PC-3 (cell line): ENCODE measurements at regions not wholly inside any gene's neighbourhood (a gene's known extent, or its start where the extent isn't known, plus 50 kb on each side); places are given as distances from the start of the nearest gene placed in this dataset.
A peak's percentile ranks its signal among the peaks of the same experiment; 100 is the strongest.
"Not testable (repeated sequence)": the region's sequence is repeated elsewhere in the genome, so short reads cannot be mapped to it uniquely, and the experiment has no call there.

Experiments used
- ATAC-seq: fragments of 200-7000 bp; cut with Tn5 transposase; 2 replicates; pipeline ENCODE4 v1.9.1; 2020; ENCODE audit warnings: mild to moderate bottlenecking, moderate library complexity
- BruUV-seq: library from RNA; stranded (reverse); fragments of 400-500 nt; replicated peaks from 2 replicates; lab custom pipeline; 2021; lab: Mats Ljungman, UMichigan
- CTCF ChIA-PET: fragments of 300-600 bp; sonication (Branson Sonifier 250); formaldehyde crosslinking; loops from one replicate; lab custom pipeline; 2022; ENCODE audit warnings: antibody characterized with exemption; lab: Charles Lee
- POLR2A ChIA-PET: fragments of 300-600 bp; sonication (Branson Sonifier 250); formaldehyde crosslinking; loops from one replicate; lab custom pipeline; 2022; ENCODE audit warnings: antibody characterized with exemption; ENCODE audit not compliant: unreplicated experiment; lab: Charles Lee
- DNase-seq: peaks from one replicate; pipeline ENCODE4 v3.0.0-alpha.2; 2015
- H2AFZ ChIP-seq: fragments of 300-600 bp; sonication (generic); 2 replicates; pipeline ENCODE4 v1.6.0; 2016; ENCODE audit warnings: antibody characterized with exemption, low read length
- H3F3A ChIP-seq: fragments of 300-600 bp; sonication (generic); one replicate; pipeline ENCODE4 v1.6.0; 2017; ENCODE audit warnings: antibody characterized with exemption, low read length, control low read depth, mild to moderate bottlenecking; ENCODE audit not compliant: unreplicated experiment
- H3K27ac ChIP-seq: fragments of 300-600 bp; sonication (generic); 2 replicates; pipeline ENCODE4 v1.5.1; 2016; ENCODE audit warnings: mild to moderate bottlenecking, low read length
- H3K27me3 ChIP-seq: fragments of 300-600 bp; sonication (generic); 2 replicates; pipeline ENCODE4 v1.6.1; 2016; ENCODE audit warnings: low read length, mixed read lengths
- H3K36me3 ChIP-seq: fragments of 300-600 bp; sonication (generic); 2 replicates; pipeline ENCODE4 v1.6.1; 2016; ENCODE audit warnings: low read depth, mixed run types, low read length, mixed read lengths
- H3K4me1 ChIP-seq: fragments of 300-600 bp; sonication (generic); 2 replicates; pipeline ENCODE4 v1.5.1; 2016; ENCODE audit warnings: low read length; ENCODE audit not compliant: insufficient read depth
- H3K4me2 ChIP-seq: fragments of 300-600 bp; sonication (generic); 2 replicates; pipeline ENCODE4 v1.6.0; 2016; ENCODE audit warnings: low read length
- H3K4me3 ChIP-seq: fragments of 300-600 bp; sonication (generic); 2 replicates; pipeline ENCODE4 v1.5.1; 2016; ENCODE audit warnings: mild to moderate bottlenecking, low read length, mixed read lengths
- H3K79me2 ChIP-seq: fragments of 300-600 bp; sonication (generic); 2 replicates; pipeline ENCODE4 v1.6.1; 2017; ENCODE audit warnings: low read length, mixed read lengths
- H3K9ac ChIP-seq: fragments of 300-600 bp; sonication (generic); 2 replicates; pipeline ENCODE4 v1.6.0; 2016; ENCODE audit warnings: mild to moderate bottlenecking, low read length
- H3K9me2 ChIP-seq: fragments of 300-600 bp; sonication (generic); replicated peaks from 2 replicates; pipeline ENCODE4 v1.6.1; 2016; ENCODE audit warnings: mixed run types, low read length, mixed read lengths
- H3K9me3 ChIP-seq: fragments of 300-600 bp; sonication (generic); 2 replicates; pipeline ENCODE4 v1.6.1; 2016; ENCODE audit warnings: low read length, mixed read lengths
- H4K20me1 ChIP-seq: fragments of 300-600 bp; sonication (generic); 2 replicates; pipeline ENCODE4 v1.6.1; 2016; ENCODE audit warnings: low read length, mixed read lengths
- EZH2 ChIP-seq: fragments of 300-600 bp; sonication (generic); IDR thresholded peaks from one replicate; pipeline ENCODE4 v1.6.1; 2017; ENCODE audit warnings: antibody characterized with exemption, mild to moderate bottlenecking, low read length; ENCODE audit not compliant: unreplicated experiment
- EZH2phosphoT487 ChIP-seq: fragments of 300-600 bp; sonication (generic); IDR thresholded peaks from 2 replicates; pipeline ENCODE4 v1.6.1; 2018; ENCODE audit warnings: mild to moderate bottlenecking, antibody characterized with exemption, low read length, borderline replicate concordance
- intact Hi-C: fragments of 100-400 bp; cut with micrococcal nuclease; formaldehyde crosslinking; loops from 2 replicates; pipeline ENCODE4 v1.9.0; 2023
- TF ChIP-seq, protein P1 (sequence below): fragments of 300-600 bp; sonication (generic); conservative IDR thresholded peaks from 2 replicates; pipeline ENCODE4 v1.5.1; 2017; ENCODE audit warnings: antibody characterized with exemption, low read depth, mild to moderate bottlenecking, low read length

DNA sequence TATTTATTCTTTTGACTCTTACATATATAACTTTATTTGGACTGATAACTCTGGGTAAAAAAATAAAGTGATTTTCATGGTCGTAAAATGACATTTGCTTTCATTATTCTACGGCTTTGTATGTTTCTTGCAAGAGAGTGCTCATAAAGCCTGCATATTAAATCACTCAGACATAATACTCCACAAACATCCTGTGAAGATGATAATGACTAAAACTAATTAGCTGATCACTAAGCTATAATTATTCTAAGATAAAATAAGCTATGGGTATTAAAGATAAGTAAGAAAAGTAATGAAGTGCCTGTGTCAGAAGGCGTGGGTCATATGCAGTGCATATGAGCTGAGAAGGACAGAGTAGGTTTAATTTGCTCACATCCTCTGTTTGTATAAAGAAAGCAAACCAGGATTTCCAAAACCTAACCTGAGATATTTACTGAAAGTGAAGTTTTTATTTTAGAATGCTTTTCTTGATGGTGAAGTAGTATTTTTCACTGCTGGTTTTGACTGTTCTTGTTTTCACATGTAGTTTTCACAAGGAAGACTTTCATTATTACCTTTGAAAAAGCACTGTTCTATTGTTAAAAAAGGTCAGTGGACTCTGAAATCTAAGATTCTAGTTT is 278.8 kb downstream of the AMY1C start:
- ATAC-seq, result no peak
- no peak for DNase-seq
- no peak overlapping the region for H3K9ac ChIP-seq
- no peaks in the 10 kb centered on the region for H3K36me3 ChIP-seq
- no peak overlapping the region for H3K27ac ChIP-seq
- H3K4me2 ChIP-seq, result peak overlapping the region; percentile 20
- ChIA-PET CTCF (no interaction called here), POLR2A (no interaction called here)
- no peaks in the 10 kb centered on the region for H3K4me1 ChIP-seq
- H3K27me3 ChIP-seq, result peaks cover 20% of the 10 kb centered on the region
- no TSS peak for BruUV-seq
- no peaks in the 10 kb centered on the region for H3K9me3 ChIP-seq
- intact Hi-C loops, result no loop called here
- H3K79me2 ChIP-seq, result no peaks in the 10 kb centered on the region
- TF ChIP-seq, protein P1, sequence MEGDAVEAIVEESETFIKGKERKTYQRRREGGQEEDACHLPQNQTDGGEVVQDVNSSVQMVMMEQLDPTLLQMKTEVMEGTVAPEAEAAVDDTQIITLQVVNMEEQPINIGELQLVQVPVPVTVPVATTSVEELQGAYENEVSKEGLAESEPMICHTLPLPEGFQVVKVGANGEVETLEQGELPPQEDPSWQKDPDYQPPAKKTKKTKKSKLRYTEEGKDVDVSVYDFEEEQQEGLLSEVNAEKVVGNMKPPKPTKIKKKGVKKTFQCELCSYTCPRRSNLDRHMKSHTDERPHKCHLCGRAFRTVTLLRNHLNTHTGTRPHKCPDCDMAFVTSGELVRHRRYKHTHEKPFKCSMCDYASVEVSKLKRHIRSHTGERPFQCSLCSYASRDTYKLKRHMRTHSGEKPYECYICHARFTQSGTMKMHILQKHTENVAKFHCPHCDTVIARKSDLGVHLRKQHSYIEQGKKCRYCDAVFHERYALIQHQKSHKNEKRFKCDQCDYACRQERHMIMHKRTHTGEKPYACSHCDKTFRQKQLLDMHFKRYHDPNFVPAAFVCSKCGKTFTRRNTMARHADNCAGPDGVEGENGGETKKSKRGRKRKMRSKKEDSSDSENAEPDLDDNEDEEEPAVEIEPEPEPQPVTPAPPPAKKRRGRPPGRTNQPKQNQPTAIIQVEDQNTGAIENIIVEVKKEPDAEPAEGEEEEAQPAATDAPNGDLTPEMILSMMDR, result no peak
- TF ChIP-seq EZH2phosphoT487 (no peak), EZH2 (no peak)
- no peaks in the 10 kb centered on the region for H4K20me1 ChIP-seq
- H3K9me2 ChIP-seq, result no peaks in the 10 kb centered on the region
- H3K4me3 ChIP-seq, result peak overlapping the region; percentile 10
- no peaks in the 10 kb centered on the region for H3F3A ChIP-seq
- no peak overlapping the region for H2AFZ ChIP-seq

DNA sequence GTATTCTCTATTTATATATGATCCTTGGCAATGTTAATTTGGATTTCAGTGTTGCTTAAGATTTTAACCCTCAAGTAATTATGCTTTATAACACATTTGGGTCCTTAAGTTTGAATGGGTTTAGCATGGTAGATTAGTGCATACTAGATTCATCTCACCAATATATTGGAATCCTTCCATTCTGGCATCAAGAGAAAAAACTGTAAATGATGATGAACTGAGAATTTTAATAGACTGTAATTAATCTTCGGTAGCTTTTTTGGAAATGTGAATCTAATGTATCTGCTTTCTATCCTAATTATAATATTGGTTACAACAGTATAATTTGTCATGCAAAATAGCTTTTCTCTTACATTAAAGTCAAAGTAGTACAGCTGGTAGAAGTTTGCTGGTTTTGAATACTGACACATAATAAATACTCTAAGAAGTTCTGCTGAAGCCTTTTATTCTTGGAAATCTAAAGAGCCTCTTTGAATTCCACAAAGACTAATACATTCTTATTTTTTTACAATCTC is 279.8 kb downstream of the AMY1C start:
- BruUV-seq, result no TSS peak
- CTCF ChIA-PET, result no interaction called here

DNA sequence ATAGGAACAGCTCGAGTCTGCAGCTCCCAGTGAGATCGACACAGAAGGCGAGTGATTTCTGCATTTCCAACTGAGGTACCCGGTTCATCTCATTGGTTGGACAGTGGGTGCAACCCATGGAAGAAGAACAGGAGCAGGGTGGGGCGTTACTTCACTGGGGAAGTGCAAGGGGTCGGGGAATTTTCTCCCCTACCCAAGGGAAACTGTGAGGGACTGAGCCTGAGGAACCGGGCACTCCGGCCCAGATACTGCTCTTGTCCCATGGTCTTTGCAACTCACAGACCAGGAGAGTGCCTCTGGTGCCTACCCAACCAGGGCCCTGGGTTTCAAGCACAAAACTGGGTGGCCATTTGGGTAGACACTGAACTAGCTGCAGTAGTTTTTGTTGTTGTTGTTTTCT is 307.1 kb downstream of the AMY1C start:
- TF ChIP-seq EZH2, result no peak
- no peak for TF ChIP-seq EZH2phosphoT487
- TF ChIP-seq, protein P1, result no peak
- no TSS peak for BruUV-seq
- no peaks in the 10 kb centered on the region for H3K9me3 ChIP-seq
- H3K4me3 ChIP-seq, result no peak overlapping the region
- DNase-seq (no peak), ATAC-seq (no peak)
- peak overlapping the region; percentile 60 for H3K4me2 ChIP-seq
- no peaks in the 10 kb centered on the region for H3K79me2 ChIP-seq
- H3K4me1 ChIP-seq, result peaks cover 14% of the 10 kb centered on the region
- no peaks in the 10 kb centered on the region for H3F3A ChIP-seq
- H3K27ac ChIP-seq, result 0 out of 2 replicates have a peak overlapping the region, but pooled peaks have one; percentile 14
- H3K9me2 ChIP-seq, result no peaks in the 10 kb centered on the region
- peak overlapping the region; percentile 65 for H2AFZ ChIP-seq
- no peak overlapping the region for H3K9ac ChIP-seq
- POLR2A ChIA-PET, result no interaction called here
- intact Hi-C loops, result no loop called here
- CTCF ChIA-PET, result no interaction called here
- no peaks in the 10 kb centered on the region for H3K27me3 ChIP-seq
- H4K20me1 ChIP-seq, result no peaks in the 10 kb centered on the region
- no peaks in the 10 kb centered on the region for H3K36me3 ChIP-seq

More for the DNA sequence above, 279.8 kb downstream of the AMY1C start:
- no peak overlapping the region for H3K4me2 ChIP-seq
- H3K27me3 ChIP-seq, result peaks cover 20% of the 10 kb centered on the region
- POLR2A ChIA-PET, result no interaction called here
- no peaks in the 10 kb centered on the region for H4K20me1 ChIP-seq
- no peaks in the 10 kb centered on the region for H3K9me3 ChIP-seq
- no peak overlapping the region for H3K4me3 ChIP-seq
- TF ChIP-seq EZH2phosphoT487 (no peak), EZH2 (no peak)
- TF ChIP-seq, protein P1, result no peak
- intact Hi-C loops, result no loop called here
- H3K4me1 ChIP-seq, result no peaks in the 10 kb centered on the region
- no peaks in the 10 kb centered on the region for H3K36me3 ChIP-seq
- no peak overlapping the region for H3K9ac ChIP-seq
- no peak for DNase-seq
- H3K27ac ChIP-seq, result no peak overlapping the region
- no peaks in the 10 kb centered on the region for H3F3A ChIP-seq
- no peaks in the 10 kb centered on the region for H3K9me2 ChIP-seq
- H3K79me2 ChIP-seq, result no peaks in the 10 kb centered on the region
- ATAC-seq, result no peak
- no peak overlapping the region for H2AFZ ChIP-seq

DNA sequence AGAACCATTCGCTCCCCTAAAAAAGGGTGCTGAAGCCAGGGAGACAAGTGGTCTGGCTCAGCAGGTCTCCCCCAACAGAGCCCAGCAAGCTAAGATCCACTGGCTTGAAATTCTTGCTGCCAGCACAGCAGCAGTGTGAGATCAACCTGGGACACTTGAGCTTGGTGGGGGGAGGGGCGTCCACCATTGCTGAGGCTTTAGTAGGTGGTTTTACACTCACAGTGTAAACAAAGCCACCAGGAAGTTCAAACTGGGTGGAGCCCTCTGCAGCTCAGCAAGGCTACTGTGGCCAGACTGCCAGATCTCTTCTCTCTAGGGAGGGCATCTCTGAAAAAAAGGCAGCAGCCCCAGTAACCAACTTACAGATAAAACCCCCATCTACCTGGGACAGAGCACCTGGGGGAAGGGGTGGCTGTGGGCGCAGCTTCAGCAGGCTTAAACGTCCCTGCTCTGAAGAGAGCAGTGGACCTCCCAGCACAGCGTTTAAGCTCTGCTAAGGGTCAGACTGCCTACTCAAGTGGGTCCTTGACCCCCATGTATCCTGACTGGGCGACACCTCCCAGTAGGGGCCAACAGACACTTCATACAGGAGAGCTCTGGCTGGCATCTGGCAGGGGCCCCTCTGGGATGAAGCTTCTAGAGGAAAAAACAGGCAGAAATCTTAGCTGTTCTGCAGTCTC is 307.7 kb downstream of the AMY1C start:
- H3K9ac ChIP-seq, H3K4me3 ChIP-seq, H3K9me2 ChIP-seq, intact Hi-C loops, CTCF ChIA-PET, H3K79me2 ChIP-seq, H3K27me3 ChIP-seq, BruUV-seq, H4K20me1 ChIP-seq, H3F3A ChIP-seq, H3K36me3 ChIP-seq, POLR2A ChIA-PET, H3K9me3 ChIP-seq: not testable (repeated sequence)
- peak overlapping the region; percentile 60 for H3K4me2 ChIP-seq
- peak overlapping the region; percentile 66 for H2AFZ ChIP-seq
- ATAC-seq (peak; percentile 58), DNase-seq (peak; percentile 80)
- H3K4me1 ChIP-seq, result peaks cover 14% of the 10 kb centered on the region
- H3K27ac ChIP-seq, result 0 out of 2 replicates have a peak overlapping the region, but pooled peaks have one; percentile 14
